ENCODE measurements at regions not wholly inside any gene's neighbourhood (a gene's known extent, or its start where the extent isn't known, plus 50 kb on each side); places are given as distances from the start of the nearest gene placed in this dataset.
"Not testable (repeated sequence)": the region's sequence is repeated elsewhere in the genome, so short reads cannot be mapped to it uniquely, and the experiment has no call there.

DNA sequence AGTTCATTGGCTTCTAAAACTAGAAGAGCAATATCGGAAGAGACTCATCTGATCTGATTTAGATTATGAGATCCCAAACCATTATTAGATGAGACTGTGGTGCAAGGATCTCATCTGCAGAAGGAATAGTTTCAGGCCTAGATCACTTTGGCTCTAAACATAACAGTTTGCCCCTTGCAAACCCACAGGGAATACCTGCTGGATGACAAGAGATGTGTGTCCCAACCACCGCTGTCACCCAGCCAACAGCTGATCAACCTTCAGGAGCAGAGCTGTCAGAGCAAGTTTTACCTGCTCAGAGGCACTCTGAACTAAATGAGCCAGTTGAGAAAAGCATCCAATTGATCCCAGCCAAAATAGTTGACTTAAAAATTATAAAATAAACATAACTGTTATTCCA, 64.0 kb upstream of the ST3GAL6 start:
- H3K4me3 ChIP-seq (ENCODE audit: control insufficient read depth, low read depth, low read length): no peak overlapping the region
- TF ChIP-seq, protein P1, sequence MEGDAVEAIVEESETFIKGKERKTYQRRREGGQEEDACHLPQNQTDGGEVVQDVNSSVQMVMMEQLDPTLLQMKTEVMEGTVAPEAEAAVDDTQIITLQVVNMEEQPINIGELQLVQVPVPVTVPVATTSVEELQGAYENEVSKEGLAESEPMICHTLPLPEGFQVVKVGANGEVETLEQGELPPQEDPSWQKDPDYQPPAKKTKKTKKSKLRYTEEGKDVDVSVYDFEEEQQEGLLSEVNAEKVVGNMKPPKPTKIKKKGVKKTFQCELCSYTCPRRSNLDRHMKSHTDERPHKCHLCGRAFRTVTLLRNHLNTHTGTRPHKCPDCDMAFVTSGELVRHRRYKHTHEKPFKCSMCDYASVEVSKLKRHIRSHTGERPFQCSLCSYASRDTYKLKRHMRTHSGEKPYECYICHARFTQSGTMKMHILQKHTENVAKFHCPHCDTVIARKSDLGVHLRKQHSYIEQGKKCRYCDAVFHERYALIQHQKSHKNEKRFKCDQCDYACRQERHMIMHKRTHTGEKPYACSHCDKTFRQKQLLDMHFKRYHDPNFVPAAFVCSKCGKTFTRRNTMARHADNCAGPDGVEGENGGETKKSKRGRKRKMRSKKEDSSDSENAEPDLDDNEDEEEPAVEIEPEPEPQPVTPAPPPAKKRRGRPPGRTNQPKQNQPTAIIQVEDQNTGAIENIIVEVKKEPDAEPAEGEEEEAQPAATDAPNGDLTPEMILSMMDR (conservative IDR thresholded peaks at IDR 0.05; ENCODE audit: control insufficient read depth, insufficient read depth, low read depth, low read length): no peak
- no peak for DNase-seq (ENCODE audit: low read depth)

- DNase-seq (ENCODE audit: low read depth): no peak
- TF ChIP-seq, protein P1 (conservative IDR thresholded peaks at IDR 0.05; ENCODE audit: control insufficient read depth, insufficient read depth, low read depth, low read length): no peak
- H3K4me3 ChIP-seq (ENCODE audit: control insufficient read depth, low read depth, low read length): no peak overlapping the region
These were observed 62.0 kb upstream of the ST3GAL6 start for GRCh38 chr3:98701071-98701675.

- DNase-seq (ENCODE audit: low read depth): no peak
- no peak overlapping the region for H3K4me3 ChIP-seq (ENCODE audit: control insufficient read depth, low read depth, low read length)
- TF ChIP-seq, protein P1 (conservative IDR thresholded peaks at IDR 0.05; ENCODE audit: control insufficient read depth, insufficient read depth, low read depth, low read length): no peak
These were observed 61.0 kb upstream of the ST3GAL6 start for GRCh38 chr3:98702166-98702565.

- TF ChIP-seq, protein P1 (conservative IDR thresholded peaks at IDR 0.05; ENCODE audit: control insufficient read depth, insufficient read depth, low read depth, low read length): no peak
- no peak for DNase-seq (ENCODE audit: low read depth)
- no peak overlapping the region for H3K4me3 ChIP-seq (ENCODE audit: control insufficient read depth, low read depth, low read length)
These were observed 57.9 kb upstream of the ST3GAL6 start for GRCh38 chr3:98705212-98705611.

DNA sequence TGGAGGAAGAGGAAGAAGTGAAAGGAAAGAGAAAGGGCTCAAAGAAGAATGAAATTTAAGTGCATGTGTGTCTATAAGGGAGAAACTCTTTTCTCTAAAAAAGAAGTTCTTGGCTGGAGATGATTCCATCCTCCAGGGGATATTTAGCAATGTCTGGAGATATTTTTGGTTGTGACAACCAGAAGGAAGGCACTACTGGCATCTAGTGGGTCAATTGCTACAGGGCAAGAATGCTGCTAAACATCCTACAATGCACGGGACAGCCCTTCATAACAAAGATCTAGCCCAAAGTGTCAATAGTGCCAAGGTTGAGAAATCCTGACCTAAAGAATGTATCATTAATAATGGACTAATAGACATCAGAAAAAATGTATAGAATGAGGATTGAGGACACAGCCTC, 57.4 kb upstream of the ST3GAL6 start:
- H3K4me3 ChIP-seq (ENCODE audit: control insufficient read depth, low read depth, low read length): no peak overlapping the region
- DNase-seq (ENCODE audit: low read depth): peak; percentile 31
- TF ChIP-seq, protein P1 (conservative IDR thresholded peaks at IDR 0.05; ENCODE audit: control insufficient read depth, insufficient read depth, low read depth, low read length): peak; percentile 23

GRCh38 chr3:98708681-98709080, 54.5 kb upstream of the ST3GAL6 start:
- H3K4me3 ChIP-seq (ENCODE audit: control insufficient read depth, low read depth, low read length); DNase-seq (ENCODE audit: low read depth): not testable (repeated sequence)

- H3K4me3 ChIP-seq (ENCODE audit: control insufficient read depth, low read depth, low read length): no peak overlapping the region
- TF ChIP-seq, protein P1 (conservative IDR thresholded peaks at IDR 0.05; ENCODE audit: control insufficient read depth, insufficient read depth, low read depth, low read length): no peak
- DNase-seq (ENCODE audit: low read depth): no peak
These were observed 53.7 kb upstream of the ST3GAL6 start for GRCh38 chr3:98709441-98709840.
